ENCODE measurements at regions not wholly inside any gene's neighbourhood (a gene's known extent, or its start where the extent isn't known, plus 50 kb on each side); places are given as distances from the start of the nearest gene placed in this dataset.

DNA sequence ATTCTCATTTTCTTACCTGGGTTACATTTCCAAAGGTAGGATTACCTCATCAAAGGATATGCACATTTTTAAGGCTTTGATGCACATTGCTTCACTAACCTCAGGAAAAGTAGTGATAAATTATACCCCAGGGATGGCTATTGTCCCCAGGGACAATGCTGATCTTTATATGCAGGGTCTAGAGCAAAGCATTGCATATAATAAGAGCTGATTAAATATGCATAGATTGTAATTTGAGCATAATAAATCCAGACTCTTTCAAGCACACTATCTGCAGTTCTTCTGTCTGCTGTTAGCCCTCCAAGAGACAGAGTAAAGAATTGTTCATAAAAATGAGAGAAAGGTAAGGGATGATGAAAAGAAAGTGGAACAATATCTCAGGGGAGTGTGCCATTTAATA, 57.3 kb upstream of the SYT13 start:
- no peak for TF ChIP-seq SIN3A (IDR thresholded peaks at IDR 0.05; ENCODE audit: borderline replicate concordance, insufficient read depth, low read depth, low read length)
- TF ChIP-seq, protein P1, sequence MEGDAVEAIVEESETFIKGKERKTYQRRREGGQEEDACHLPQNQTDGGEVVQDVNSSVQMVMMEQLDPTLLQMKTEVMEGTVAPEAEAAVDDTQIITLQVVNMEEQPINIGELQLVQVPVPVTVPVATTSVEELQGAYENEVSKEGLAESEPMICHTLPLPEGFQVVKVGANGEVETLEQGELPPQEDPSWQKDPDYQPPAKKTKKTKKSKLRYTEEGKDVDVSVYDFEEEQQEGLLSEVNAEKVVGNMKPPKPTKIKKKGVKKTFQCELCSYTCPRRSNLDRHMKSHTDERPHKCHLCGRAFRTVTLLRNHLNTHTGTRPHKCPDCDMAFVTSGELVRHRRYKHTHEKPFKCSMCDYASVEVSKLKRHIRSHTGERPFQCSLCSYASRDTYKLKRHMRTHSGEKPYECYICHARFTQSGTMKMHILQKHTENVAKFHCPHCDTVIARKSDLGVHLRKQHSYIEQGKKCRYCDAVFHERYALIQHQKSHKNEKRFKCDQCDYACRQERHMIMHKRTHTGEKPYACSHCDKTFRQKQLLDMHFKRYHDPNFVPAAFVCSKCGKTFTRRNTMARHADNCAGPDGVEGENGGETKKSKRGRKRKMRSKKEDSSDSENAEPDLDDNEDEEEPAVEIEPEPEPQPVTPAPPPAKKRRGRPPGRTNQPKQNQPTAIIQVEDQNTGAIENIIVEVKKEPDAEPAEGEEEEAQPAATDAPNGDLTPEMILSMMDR (IDR thresholded peaks at IDR 0.05): no peak
- no peak for TF ChIP-seq POLR2AphosphoS5 (IDR thresholded peaks at IDR 0.05; ENCODE audit: low read depth, low read length)
- TF ChIP-seq, protein P2, sequence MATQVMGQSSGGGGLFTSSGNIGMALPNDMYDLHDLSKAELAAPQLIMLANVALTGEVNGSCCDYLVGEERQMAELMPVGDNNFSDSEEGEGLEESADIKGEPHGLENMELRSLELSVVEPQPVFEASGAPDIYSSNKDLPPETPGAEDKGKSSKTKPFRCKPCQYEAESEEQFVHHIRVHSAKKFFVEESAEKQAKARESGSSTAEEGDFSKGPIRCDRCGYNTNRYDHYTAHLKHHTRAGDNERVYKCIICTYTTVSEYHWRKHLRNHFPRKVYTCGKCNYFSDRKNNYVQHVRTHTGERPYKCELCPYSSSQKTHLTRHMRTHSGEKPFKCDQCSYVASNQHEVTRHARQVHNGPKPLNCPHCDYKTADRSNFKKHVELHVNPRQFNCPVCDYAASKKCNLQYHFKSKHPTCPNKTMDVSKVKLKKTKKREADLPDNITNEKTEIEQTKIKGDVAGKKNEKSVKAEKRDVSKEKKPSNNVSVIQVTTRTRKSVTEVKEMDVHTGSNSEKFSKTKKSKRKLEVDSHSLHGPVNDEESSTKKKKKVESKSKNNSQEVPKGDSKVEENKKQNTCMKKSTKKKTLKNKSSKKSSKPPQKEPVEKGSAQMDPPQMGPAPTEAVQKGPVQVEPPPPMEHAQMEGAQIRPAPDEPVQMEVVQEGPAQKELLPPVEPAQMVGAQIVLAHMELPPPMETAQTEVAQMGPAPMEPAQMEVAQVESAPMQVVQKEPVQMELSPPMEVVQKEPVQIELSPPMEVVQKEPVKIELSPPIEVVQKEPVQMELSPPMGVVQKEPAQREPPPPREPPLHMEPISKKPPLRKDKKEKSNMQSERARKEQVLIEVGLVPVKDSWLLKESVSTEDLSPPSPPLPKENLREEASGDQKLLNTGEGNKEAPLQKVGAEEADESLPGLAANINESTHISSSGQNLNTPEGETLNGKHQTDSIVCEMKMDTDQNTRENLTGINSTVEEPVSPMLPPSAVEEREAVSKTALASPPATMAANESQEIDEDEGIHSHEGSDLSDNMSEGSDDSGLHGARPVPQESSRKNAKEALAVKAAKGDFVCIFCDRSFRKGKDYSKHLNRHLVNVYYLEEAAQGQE (IDR thresholded peaks at IDR 0.05; ENCODE audit: insufficient read depth in 1 of 2, low read depth in 2 of 2, low read length in 1 of 2): no peak
- TF ChIP-seq TCF7L2 (IDR thresholded peaks at IDR 0.05; ENCODE audit: low read depth, low read length): no peak

Measured in Panc1 (cell line).